Fibroblast of villous mesenchyme (primary cell): ENCODE measurements at regions not wholly inside any gene's neighbourhood (a gene's known extent, or its start where the extent isn't known, plus 50 kb on each side); places are given as distances from the start of the nearest gene placed in this dataset. TPM values are rescaled to one million over a fixed set of nuclear protein-coding genes. Genes with fewer than 3 reads are reported as not detected.

ENCODE experiments used
- DNase-seq: peaks from one replicate; pipeline ENCODE4 v3.0.0-alpha.2; 2010; ENCODE audit warnings: low read depth
- H3K4me3 ChIP-seq: 2 replicates; pipeline ENCODE4 v1.5.1; 2011; ENCODE audit warnings: low read depth, mild to moderate bottlenecking, low read length
- CTCF ChIP-seq: IDR thresholded peaks from 2 replicates; pipeline ENCODE4 v1.5.1; 2012; ENCODE audit warnings: low read depth, mild to moderate bottlenecking, low read length; ENCODE audit not compliant: insufficient read depth
- small RNA-seq: library from RNA; depleted of rRNA; stranded (forward); fragments of <200 nt; gene quantifications from one replicate; pipeline ENCODE3, GENCODE V24; 2012

GRCh38 chr5:20055301-20055700 is 67.3 kb upstream of the CDH18 start:
- no peak for TF ChIP-seq CTCF

GRCh38 chr5:20050262-20050661 is 62.3 kb upstream of the CDH18 start:
- no peak for DNase-seq
- H3K4me3 ChIP-seq = no peak overlapping the region
- no peak for TF ChIP-seq CTCF

More at GRCh38 chr5:20055301-20055700, 67.3 kb upstream of the CDH18 start:
- H3K4me3 ChIP-seq = no peak overlapping the region
- DNase-seq = no peak

GRCh38 chr5:20044460-20044859 is 56.5 kb upstream of the CDH18 start:
- no peak for DNase-seq
- H3K4me3 ChIP-seq = no peak overlapping the region
- no peak for TF ChIP-seq CTCF

- no peak overlapping the region for H3K4me3 ChIP-seq
- no peak for TF ChIP-seq CTCF
- no peak for DNase-seq
Measured at GRCh38 chr5:20041326-20042274, 53.6 kb upstream of the CDH18 start.

- H3K4me3 ChIP-seq = no peak overlapping the region
- no peak for TF ChIP-seq CTCF
- DNase-seq = no peak
Measured at GRCh38 chr5:20040901-20041300, 52.9 kb upstream of the CDH18 start.

Small RNA genes in the stretch of these regions (small RNA-seq; reads per million reads assigned to genes)
- not detected for gene AC093303.1
